H1 (cell line): ENCODE measurements at regions not wholly inside any gene's neighbourhood (a gene's known extent, or its start where the extent isn't known, plus 50 kb on each side); places are given as distances from the start of the nearest gene placed in this dataset.

Source experiments
- CTCF ChIA-PET: fragments of 300-600 bp; sonication (Branson Sonifier 250); formaldehyde crosslinking; loops from one replicate; lab custom pipeline; 2021; ENCODE audit not compliant: partially characterized antibody; lab: Charles Lee
- POLR2A ChIA-PET: fragments of 300-600 bp; sonication (Branson Sonifier 250); formaldehyde crosslinking; loops from one replicate; lab custom pipeline; 2021; ENCODE audit warnings: inconsistent platforms; ENCODE audit not compliant: partially characterized antibody; lab: Charles Lee
- DNase-seq, 2 experiments: peaks; one replicate each; pipeline versions ENCODE4 v3.0.0 to v3.0.0-alpha.2; 2010 to 2022; ENCODE audit warnings: low spot score in 2 of 2, low read depth in 1 of 2, mixed read lengths in 1 of 2
- FAIRE-seq: peaks from 2 replicates; lab custom pipeline; 2011; peaks lifted over from hg19 to GRCh38; lab: Jason Lieb, UNC
- H2AFZ ChIP-seq: 2 replicates; pipeline ENCODE4 v1.8.1; 2012; ENCODE audit warnings: low read length, inconsistent platforms
- H2AK5ac ChIP-seq: 2 replicates; pipeline ENCODE4 v1.6.1; 2013; ENCODE audit warnings: low read depth, low read length
- H2BK120ac ChIP-seq: replicated peaks from 2 replicates; pipeline ENCODE3; 2013; ENCODE audit warnings: low read depth, low read length, inconsistent platforms
- H2BK12ac ChIP-seq: 2 replicates; pipeline ENCODE4 v1.6.1; 2013; ENCODE audit warnings: low read depth, low read length
- H2BK15ac ChIP-seq: 2 replicates; pipeline ENCODE4 v1.6.1; 2013; ENCODE audit warnings: low read length
- H2BK20ac ChIP-seq: 2 replicates; pipeline ENCODE4 v1.6.1; 2013; ENCODE audit warnings: low read length
- H2BK5ac ChIP-seq: 2 replicates; pipeline ENCODE4 v1.6.1; 2013; ENCODE audit warnings: low read depth, low read length
- H3K14ac ChIP-seq: 2 replicates; pipeline ENCODE4 v1.6.1; 2013; ENCODE audit warnings: inconsistent platforms; ENCODE audit not compliant: insufficient read length
- H3K18ac ChIP-seq: 2 replicates; pipeline ENCODE4 v1.6.1; 2013; ENCODE audit warnings: low read length; ENCODE audit errors: extremely low read depth
- H3K23ac ChIP-seq: 2 replicates; pipeline ENCODE4 v1.6.1; 2013; ENCODE audit warnings: inconsistent platforms; ENCODE audit not compliant: insufficient read length
- H3K23me2 ChIP-seq: 2 replicates; pipeline ENCODE4 v1.6.1; 2013; ENCODE audit warnings: low read depth, low read length
- H3K27ac ChIP-seq: 2 replicates; pipeline ENCODE4 v1.6.1; 2011; ENCODE audit warnings: low read depth, low read length, inconsistent platforms
- H3K27me3 ChIP-seq, 4 experiments: replicated peaks in 1 of 4; 1 replicate in 1 of 4; 2 replicates in 3 of 4; pipeline versions ENCODE4 v1.6.1 to v1.8.1; 2011 to 2013; ENCODE audit warnings: low read length in 3 of 4, mild to moderate bottlenecking in 3 of 4, inconsistent platforms in 2 of 4, mixed read lengths in 2 of 4, moderate library complexity in 1 of 4; ENCODE audit not compliant: control insufficient read depth in 3 of 4, insufficient read depth in 3 of 4; ENCODE audit errors: extremely low read depth in 1 of 4
- H3K36me3 ChIP-seq, 4 experiments: 2 replicates each; pipeline versions ENCODE4 v1.6.1 to v1.8.1; 2011 to 2013; ENCODE audit warnings: mild to moderate bottlenecking in 4 of 4, low read length in 3 of 4, moderate library complexity in 2 of 4, control low read depth in 1 of 4, inconsistent platforms in 1 of 4; ENCODE audit not compliant: insufficient read depth in 4 of 4, control insufficient read depth in 2 of 4
- H3K4ac ChIP-seq: replicated peaks from 2 replicates; pipeline ENCODE3; 2013; ENCODE audit warnings: low read length, low read depth, mixed read lengths, inconsistent platforms; ENCODE audit not compliant: insufficient read length
- H3K4me1 ChIP-seq, 4 experiments: replicated peaks in 1 of 4; 1 replicate in 1 of 4; 2 replicates in 3 of 4; pipeline versions ENCODE4 v1.6.1 to v1.8.1; 2011 to 2013; ENCODE audit warnings: low read length in 3 of 4, inconsistent platforms in 2 of 4, mixed read lengths in 1 of 4; ENCODE audit not compliant: insufficient read depth in 4 of 4, control insufficient read depth in 3 of 4
- H3K4me2 ChIP-seq, 2 experiments: 2 replicates each; pipeline versions ENCODE4 v1.6.1 to v1.8.1; 2011 to 2013; ENCODE audit warnings: low read depth in 2 of 2, low read length in 2 of 2, control low read depth in 1 of 2, inconsistent platforms in 1 of 2, mild to moderate bottlenecking in 1 of 2; ENCODE audit not compliant: insufficient read depth in 1 of 2
- H3K4me3 ChIP-seq, 4 experiments: fragments of 200-600, 300-600 bp in 1 of 4; sonication (generic), shearing (Covaris generic), sonication (Bioruptor Twin) in 1 of 4; 2 replicates each; pipeline versions ENCODE4 v1.5.1 to v1.8.1; 2011 to 2016; ENCODE audit warnings: low read length in 4 of 4, low read depth in 3 of 4, control low read depth in 2 of 4, inconsistent platforms in 2 of 4, mild to moderate bottlenecking in 2 of 4, mixed read lengths in 1 of 4, moderate library complexity in 1 of 4; ENCODE audit not compliant: insufficient read depth in 2 of 4; ENCODE audit errors: extremely low read depth in 1 of 4
- H3K56ac ChIP-seq: replicated peaks from 2 replicates; pipeline ENCODE3; 2013; ENCODE audit warnings: low read depth, mild to moderate bottlenecking, mixed read lengths, low read length, inconsistent platforms; ENCODE audit not compliant: insufficient read length
- H3K79me1 ChIP-seq: 2 replicates; pipeline ENCODE4 v1.6.1; 2013; ENCODE audit warnings: low read depth, low read length, control low read depth
- H3K79me2 ChIP-seq, 2 experiments: 2 replicates each; pipeline versions ENCODE4 v1.6.1 to v1.8.1; 2012 to 2013; ENCODE audit warnings: low read length in 2 of 2, mild to moderate bottlenecking in 2 of 2, inconsistent platforms in 1 of 2; ENCODE audit not compliant: insufficient read depth in 2 of 2, control insufficient read depth in 1 of 2
- H3K9ac ChIP-seq, 4 experiments: replicated peaks in 1 of 4; 1 replicate in 1 of 4; 2 replicates in 3 of 4; pipeline versions ENCODE4 v1.6.1 to v1.8.1; 2011 to 2013; ENCODE audit warnings: low read depth in 3 of 4, low read length in 3 of 4, control low read depth in 2 of 4, mild to moderate bottlenecking in 2 of 4, moderate library complexity in 2 of 4, inconsistent platforms in 1 of 4; ENCODE audit errors: extremely low read depth in 1 of 4
- H3K9me3 ChIP-seq, 2 experiments: 2 replicates each; pipeline versions ENCODE4 v1.6.1 to v1.8.1; 2012 to 2013; ENCODE audit warnings: mild to moderate bottlenecking in 2 of 2, moderate library complexity in 2 of 2, control low read depth in 1 of 2, inconsistent platforms in 1 of 2, low read depth in 1 of 2, low read length in 1 of 2, mixed read lengths in 1 of 2; ENCODE audit not compliant: insufficient read depth in 2 of 2
- H4K20me1 ChIP-seq, 2 experiments: replicated peaks in 1 of 2; 2 replicates each; pipeline versions ENCODE3 to v1.8.1; 2011 to 2013; ENCODE audit warnings: inconsistent platforms in 2 of 2, low read length in 2 of 2, mild to moderate bottlenecking in 1 of 2; ENCODE audit not compliant: insufficient read depth in 2 of 2, control insufficient read depth in 1 of 2
- H4K5ac ChIP-seq: 2 replicates; pipeline ENCODE4 v1.6.1; 2013; ENCODE audit warnings: low read length, low read depth, mixed read lengths, inconsistent platforms; ENCODE audit not compliant: insufficient read length
- H4K8ac ChIP-seq: 2 replicates; pipeline ENCODE4 v1.8.0; 2013; ENCODE audit warnings: mild to moderate bottlenecking, moderate library complexity, low read length, inconsistent platforms; ENCODE audit not compliant: insufficient read depth; ENCODE audit errors: extremely low read depth
- H4K91ac ChIP-seq: replicated peaks from 2 replicates; pipeline ENCODE3; 2013; ENCODE audit warnings: low read length, mixed read lengths, inconsistent platforms; ENCODE audit not compliant: insufficient read length
- CBX8 ChIP-seq: fragments of 300-800, 300-1000 bp; sonication (generic); IDR thresholded peaks from 2 replicates; pipeline ENCODE4 v1.7.1; 2016; ENCODE audit warnings: low read depth, low read length, borderline replicate concordance
- SIN3A ChIP-seq, 2 experiments: IDR thresholded peaks in 1 of 2; conservative IDR thresholded peaks in 1 of 2; 2 replicates each; pipeline ENCODE4 v1.6.1; 2011 to 2012; ENCODE audit warnings: low read length in 2 of 2, improper control_type of control experiment in 1 of 2, low read depth in 1 of 2, mild to moderate bottlenecking in 1 of 2
- WGBS, 2 experiments: shearing (Covaris generic) in 1 of 2; methylation state at CpG; one replicate each; pipeline versions ENCODE4 v1.1.6 to v1.1.7; 2013 to 2015; ENCODE audit warnings: low lambda C conversion rate in 2 of 2, mixed read lengths in 2 of 2, inconsistent platforms in 1 of 2, low coverage in 1 of 2, missing lambda C conversion rate in 1 of 2; ENCODE audit not compliant: insufficient replicate concordance in 2 of 2, insufficient coverage in 1 of 2, insufficient read length in 1 of 2; ENCODE audit errors: extremely low coverage in 1 of 2, missing lambda C conversion rate in 1 of 2; 5-methylcytosine and 5-hydroxymethylcytosine counted together

- H4K20me1 ChIP-seq = no peaks in the 10 kb centered on the region
- H2AK5ac ChIP-seq = no peak overlapping the region
- H3K56ac ChIP-seq = no peak overlapping the region
- no peak overlapping the region for H3K18ac ChIP-seq
- no peak overlapping the region for H4K8ac ChIP-seq
- no peak overlapping the region for H2BK12ac ChIP-seq
- no peak overlapping the region for H3K23ac ChIP-seq
- 93% methylated on average over 1 of the region's 1 CpG; no CpG with 5 or more reads in 1 of the 2 experiments for WGBS, 2 experiments
- H3K14ac ChIP-seq = no peak overlapping the region
- no peak overlapping the region for H2BK5ac ChIP-seq
- no peaks in the 10 kb centered on the region for H3K23me2 ChIP-seq
- no peaks in the 10 kb centered on the region for H3K36me3 ChIP-seq
- DNase-seq = no peak
- no peak overlapping the region for H3K9ac ChIP-seq
- H3K79me2 ChIP-seq = no peaks in the 10 kb centered on the region
- ChIA-PET POLR2A (no interaction called here), CTCF (no interaction called here)
- no peak overlapping the region for H3K4me2 ChIP-seq
- H3K27me3 ChIP-seq = no peaks in the 10 kb centered on the region
- H2BK15ac ChIP-seq = no peak overlapping the region
- H2BK20ac ChIP-seq = no peak overlapping the region
- no peak overlapping the region for H4K5ac ChIP-seq
- no peak for FAIRE-seq
- H3K4me1 ChIP-seq = no peaks in the 10 kb centered on the region
- no peak overlapping the region for H2BK120ac ChIP-seq
- no peaks in the 10 kb centered on the region for H3K79me1 ChIP-seq
- H3K27ac ChIP-seq = no peak overlapping the region
- H2AFZ ChIP-seq = no peak overlapping the region
- no peak overlapping the region for H3K4me3 ChIP-seq
- no peak overlapping the region for H4K91ac ChIP-seq
- H3K9me3 ChIP-seq = no peaks in the 10 kb centered on the region
- no peak overlapping the region for H3K4ac ChIP-seq
- TF ChIP-seq SIN3A (conservative IDR thresholded peaks at IDR 0.05 in 1 of 2, IDR thresholded peaks at IDR 0.05 in 1 of 2; ENCODE audit: low read depth in 1 of 2, low read length in 2 of 2) (no peak), CBX8 (no peak)
Measured at GRCh38 chr4:135833529-135833928, 1631.9 kb upstream of the PABPC4L start.
